HG02870 (cell line): ENCODE measurements at regions not wholly inside any gene's neighbourhood (a gene's known extent, or its start where the extent isn't known, plus 50 kb on each side); places are given as distances from the start of the nearest gene placed in this dataset.
"Not testable (repeated sequence)": the region's sequence is repeated elsewhere in the genome, so short reads cannot be mapped to it uniquely, and the experiment has no call there.

Experiments used
- ATAC-seq: cut with Tn5 transposase; IDR thresholded peaks from one replicate; pipeline ENCODE4 v1.9.1; 2021; ENCODE audit warnings: mild to moderate bottlenecking, moderate library complexity; ENCODE audit not compliant: unreplicated experiment

DNA sequence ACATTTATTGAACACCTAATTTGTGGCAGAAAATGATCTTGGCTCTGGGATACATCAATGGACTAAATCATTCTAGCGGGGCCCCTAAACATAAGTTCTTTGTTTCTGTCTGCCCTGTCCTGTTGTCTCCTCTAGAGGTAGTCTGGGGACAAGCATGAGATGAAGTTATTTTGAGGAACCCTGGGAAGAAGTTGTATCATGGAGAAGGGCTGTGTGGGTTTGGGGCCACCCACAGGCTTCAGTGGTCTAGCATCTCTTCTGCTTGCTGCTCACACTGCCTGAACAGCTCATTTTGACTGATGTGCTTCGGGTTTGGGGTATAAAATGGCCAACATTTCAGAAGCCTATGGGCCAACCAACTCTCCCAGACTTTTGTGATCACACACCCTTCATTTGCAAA lies 50.3 kb upstream of the OSBPL11 start:
- ATAC-seq: no peak

DNA sequence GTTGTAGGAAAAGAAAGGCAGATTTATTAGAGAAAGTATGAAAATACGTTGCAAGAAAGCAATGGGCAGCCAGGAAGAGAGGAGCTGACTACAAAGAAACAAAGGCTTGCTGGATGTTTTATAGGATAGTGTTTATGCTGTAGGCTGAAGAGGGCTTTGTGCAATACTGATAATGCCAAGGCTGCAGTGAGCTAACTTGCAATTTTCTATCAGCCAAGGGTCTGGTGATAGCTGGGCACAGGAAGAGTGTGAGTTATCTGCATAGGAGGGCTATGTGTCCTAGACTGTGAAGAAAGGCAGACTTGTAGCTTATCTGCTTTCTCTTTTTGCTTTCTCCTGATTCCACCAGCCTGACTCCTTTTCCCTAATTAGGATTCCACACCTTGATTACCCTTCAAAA lies 51.3 kb upstream of the OSBPL11 start:
- no peak for ATAC-seq

GRCh38 chr3:125647318-125648014 lies 52.2 kb upstream of the OSBPL11 start:
- no peak for ATAC-seq

GRCh38 chr3:125651244-125651643 lies 55.9 kb upstream of the OSBPL11 start:
- ATAC-seq: no peak

DNA sequence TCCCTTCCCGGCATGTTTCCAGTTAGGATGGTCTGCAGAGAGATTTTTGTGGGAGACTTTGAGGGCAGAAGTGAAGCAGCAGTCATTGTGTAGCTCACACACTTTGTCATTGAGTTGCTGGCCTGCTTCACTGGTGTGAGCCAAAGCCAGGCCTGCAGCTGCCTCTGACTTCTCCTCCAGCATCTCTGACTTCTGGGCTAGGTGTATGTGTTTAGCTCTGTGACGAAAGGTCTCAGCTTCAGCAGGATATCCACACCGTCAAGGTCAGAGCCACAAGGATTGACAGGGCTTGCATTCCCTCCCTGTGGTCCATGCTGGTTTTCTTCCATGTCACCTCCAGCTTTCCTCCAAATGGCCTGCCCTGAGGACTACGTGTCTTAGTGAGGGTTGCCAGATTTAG lies 57.1 kb upstream of the OSBPL11 start:
- ATAC-seq: no peak

- ATAC-seq: no peak
Observed at GRCh38 chr3:125654526-125654925, 59.2 kb upstream of the OSBPL11 start.

GRCh38 chr3:125662675-125663074 lies 67.4 kb upstream of the OSBPL11 start:
- no peak for ATAC-seq

- no peak for ATAC-seq
Observed at GRCh38 chr3:125670352-125670751, 75.1 kb upstream of the OSBPL11 start.

GRCh38 chr3:125670945-125671344 lies 75.6 kb upstream of the OSBPL11 start:
- ATAC-seq: no peak

GRCh38 chr3:125671461-125672243 lies 76.4 kb upstream of the OSBPL11 start:
- ATAC-seq: no peak

- ATAC-seq: no peak
Observed at GRCh38 chr3:125675791-125676190, 80.5 kb upstream of the OSBPL11 start.

- ATAC-seq: no peak
Observed at GRCh38 chr3:125679258-125679657, 84.0 kb upstream of the OSBPL11 start.

GRCh38 chr3:125681146-125681545 lies 85.8 kb upstream of the OSBPL11 start:
- ATAC-seq: no peak

GRCh38 chr3:125681906-125682305 lies 86.6 kb upstream of the OSBPL11 start:
- not testable (repeated sequence) for ATAC-seq

DNA sequence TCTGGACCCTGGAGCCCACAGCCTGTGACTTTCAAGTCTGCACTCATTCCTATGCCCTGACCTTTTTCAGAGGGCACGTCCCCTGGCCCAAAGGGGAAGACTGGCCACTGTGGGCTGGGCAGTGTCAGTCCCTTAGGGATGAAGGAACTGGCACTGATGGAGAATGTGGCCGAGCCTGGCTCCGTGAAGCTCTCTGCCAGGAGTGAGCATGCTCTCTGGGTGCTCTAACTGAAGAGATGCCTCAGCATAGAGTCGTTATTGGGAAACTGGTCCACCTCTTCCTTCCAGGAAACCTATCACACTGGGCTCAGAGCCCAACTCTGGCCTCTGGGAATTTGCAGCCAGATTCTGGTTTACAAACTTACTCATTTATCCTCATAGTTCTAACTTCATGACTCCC lies 87.3 kb upstream of the OSBPL11 start:
- ATAC-seq: not testable (repeated sequence)

DNA sequence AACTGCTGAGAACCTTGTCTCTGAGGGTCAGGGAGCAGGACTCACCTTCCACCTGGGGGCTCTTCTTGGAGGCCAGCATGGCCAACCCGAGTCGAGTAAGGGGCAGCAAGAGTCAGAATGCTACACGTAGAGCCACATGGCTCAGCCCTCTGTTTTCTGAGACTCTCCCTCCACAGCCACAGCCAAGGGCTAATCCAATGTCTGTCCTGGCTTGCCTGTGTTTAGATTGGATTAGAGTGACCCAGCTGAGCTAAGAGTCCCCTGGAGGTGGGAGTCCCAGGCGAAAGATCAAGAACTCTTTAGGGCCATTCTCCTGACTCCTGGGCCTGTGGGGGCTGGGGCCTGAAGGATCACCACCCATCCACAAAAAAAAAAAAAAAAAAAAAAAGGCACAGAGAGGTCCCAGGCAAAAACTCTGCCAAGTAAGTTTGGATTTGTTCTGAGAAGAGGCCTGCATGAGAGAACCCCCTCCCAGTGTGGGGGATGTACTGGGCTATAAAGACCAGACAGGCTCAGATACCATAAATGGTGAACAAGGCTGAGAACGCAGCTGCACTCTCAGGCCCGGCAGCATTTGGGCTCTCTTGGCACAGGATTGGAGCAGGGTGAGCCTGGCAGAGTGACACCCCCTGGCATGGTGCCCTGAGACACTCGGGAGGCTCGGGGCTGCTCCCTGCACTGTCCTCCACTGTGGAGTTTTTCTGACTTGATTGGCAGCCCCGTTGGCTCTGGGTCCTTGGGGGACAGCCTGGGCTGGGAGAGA lies 88.0 kb upstream of the OSBPL11 start:
- ATAC-seq: no peak

DNA sequence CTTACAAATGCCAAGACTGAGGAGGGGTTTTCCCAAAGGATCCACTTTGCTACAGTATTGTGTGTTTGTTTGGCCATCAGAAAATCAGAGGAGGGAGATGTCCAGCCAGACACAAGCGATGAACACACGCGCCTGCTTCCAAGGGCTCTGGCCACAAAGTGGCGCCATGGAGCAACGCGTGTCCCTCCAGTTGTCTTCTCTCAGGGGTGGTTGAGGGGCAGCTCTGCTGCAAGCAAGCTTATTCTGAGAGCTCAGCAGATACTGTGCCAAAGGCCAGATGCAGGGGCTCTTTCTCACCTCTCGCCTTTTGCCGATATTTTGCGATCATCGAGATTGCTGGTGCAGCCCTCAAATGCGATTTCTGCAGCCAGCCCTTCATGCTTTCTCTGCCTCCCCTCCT lies 88.9 kb upstream of the OSBPL11 start:
- ATAC-seq: no peak

DNA sequence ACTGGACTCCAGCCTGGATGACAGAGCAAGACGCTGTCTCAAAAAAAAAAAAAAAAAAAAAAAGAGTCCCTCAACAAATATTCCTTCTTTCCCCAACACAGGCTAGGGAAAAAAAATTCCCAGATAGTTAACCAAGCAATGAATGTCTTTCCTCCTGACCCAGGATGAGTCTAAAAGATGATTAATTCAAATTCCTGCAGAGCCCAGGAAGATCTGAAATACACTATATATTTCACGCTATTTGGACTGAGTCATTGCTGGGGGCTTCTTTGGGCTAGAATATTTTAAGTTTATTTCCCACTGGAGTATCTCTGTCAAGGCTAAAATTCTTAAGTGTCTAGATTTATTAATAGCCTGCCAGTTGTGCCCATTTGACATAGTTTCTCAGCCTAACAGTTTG lies 90.4 kb upstream of the OSBPL11 start:
- not testable (repeated sequence) for ATAC-seq

DNA sequence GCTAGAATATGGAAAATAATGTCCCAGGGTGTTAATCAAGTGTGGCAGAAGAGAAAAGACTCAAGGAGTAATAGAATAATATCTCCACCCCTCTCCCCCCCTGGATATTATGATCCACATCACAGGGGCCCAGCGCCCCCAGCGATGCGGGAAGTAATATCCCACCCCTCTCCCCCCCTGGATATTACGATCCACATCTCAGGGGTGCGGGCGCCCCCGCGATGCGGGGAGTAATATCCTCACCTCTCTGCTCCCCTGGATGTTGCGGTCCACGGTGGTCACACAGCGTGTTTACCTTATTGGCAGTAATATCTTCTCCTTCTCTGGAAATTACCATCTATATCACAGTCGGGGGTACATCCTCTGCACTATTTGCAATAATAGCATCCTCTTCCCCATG lies 97.1 kb upstream of the OSBPL11 start:
- ATAC-seq: no peak

- ATAC-seq: no peak
Observed at GRCh38 chr3:125693887-125694286, 98.6 kb upstream of the OSBPL11 start.

GRCh38 chr3:125694761-125695294 lies 99.5 kb upstream of the OSBPL11 start:
- ATAC-seq: no peak
